HCT116 (cell line): ENCODE measurements at regions not wholly inside any gene's neighbourhood (a gene's known extent, or its start where the extent isn't known, plus 50 kb on each side); places are given as distances from the start of the nearest gene placed in this dataset.

Experiments used
- ATAC-seq: fragments of 200-7000 bp; cut with Tn5 transposase; 2 replicates; pipeline ENCODE4 v1.9.1; 2020; ENCODE audit warnings: mild to moderate bottlenecking, moderate library complexity
- BruUV-seq: library from RNA; stranded (reverse); fragments of 400-500 nt; replicated peaks from 2 replicates; lab custom pipeline; 2021; lab: Mats Ljungman, UMichigan
- CTCF ChIA-PET: fragments of 300-600 bp; sonication (Branson Sonifier 250); formaldehyde crosslinking; loops from one replicate; lab custom pipeline; 2021; ENCODE audit warnings: antibody characterized with exemption; lab: Charles Lee
- POLR2A ChIA-PET: fragments of 300-600, 350-600 bp; sonication (Branson Sonifier 250); formaldehyde crosslinking; loops from one replicate; lab custom pipeline; 2021; ENCODE audit warnings: antibody characterized with exemption; lab: Charles Lee
- RAD21 ChIA-PET, 2 experiments: fragments of 300-600 bp; sonication (Branson Sonifier 250); formaldehyde crosslinking; loops; one replicate each; lab custom pipeline; 2023; ENCODE audit warnings: low total read pairs in 2 of 2; ENCODE audit not compliant: uncharacterized antibody in 2 of 2, unreplicated experiment in 2 of 2, low non-redundant PET in 1 of 2; lab: Charles Lee
- DNase-seq: peaks from one replicate; pipeline ENCODE4 v3.0.0-alpha.2; 2010; ENCODE audit warnings: low read depth, low spot score
- H2AFZ ChIP-seq: fragments of 200-600 bp; shearing (Covaris generic), sonication (generic); 2 replicates; pipeline ENCODE4 v1.6.1; 2017; ENCODE audit warnings: low read depth, mixed run types, mixed read lengths, antibody characterized with exemption, low read length; ENCODE audit not compliant: poor library complexity, severe bottlenecking
- H3K27ac ChIP-seq: 2 replicates; pipeline ENCODE4 v1.5.1; 2012; ENCODE audit warnings: low read depth, low read length
- H3K27me3 ChIP-seq: fragments of 200-600 bp; sonication (generic); 2 replicates; pipeline ENCODE4 v1.6.1; 2016; ENCODE audit warnings: mixed run types, low read length, mixed read lengths; ENCODE audit not compliant: insufficient read depth
- H3K36me3 ChIP-seq, 2 experiments: fragments of 200-500 bp in 1 of 2; fragments of 200-600 bp in 1 of 2; sonication (Bioruptor generic) in 1 of 2; sonication (generic) in 1 of 2; 2 replicates each; pipeline versions ENCODE4 v1.5.1 to v1.6.1; 2014 to 2016; ENCODE audit warnings: low read length in 2 of 2, inconsistent platforms in 1 of 2, mixed read lengths in 1 of 2, mixed run types in 1 of 2; ENCODE audit not compliant: insufficient read depth in 2 of 2, control insufficient read depth in 1 of 2
- H3K4me1 ChIP-seq, 2 experiments: fragments of 200-600 bp in 1 of 2; sonication (generic) in 1 of 2; 2 replicates each; pipeline versions ENCODE4 v1.5.1 to v1.6.1; 2012 to 2017; ENCODE audit warnings: low read length in 2 of 2, inconsistent platforms in 1 of 2, mild to moderate bottlenecking in 1 of 2, mixed read lengths in 1 of 2, mixed run types in 1 of 2, moderate library complexity in 1 of 2; ENCODE audit not compliant: insufficient read depth in 2 of 2, control insufficient read depth in 1 of 2
- H3K4me2 ChIP-seq: fragments of 200-600 bp; sonication (generic); 2 replicates; pipeline ENCODE4 v1.6.1; 2017; ENCODE audit warnings: mixed run types, low read length, mixed read lengths
- H3K4me3 ChIP-seq, 2 experiments: fragments of 200-600 bp in 1 of 2; sonication (generic) in 1 of 2; replicated peaks in 1 of 2; 2 replicates each; pipeline ENCODE4 v1.5.1; 2011 to 2016; ENCODE audit warnings: low read length in 2 of 2, control low read depth in 1 of 2, low read depth in 1 of 2, mild to moderate bottlenecking in 1 of 2, mixed read lengths in 1 of 2, mixed run types in 1 of 2
- H3K79me2 ChIP-seq: fragments of 200-600 bp; sonication (generic); 2 replicates; pipeline ENCODE4 v1.6.1; 2017; ENCODE audit warnings: mild to moderate bottlenecking, mixed run types, low read length, moderate library complexity, mixed read lengths; ENCODE audit not compliant: insufficient read depth
- H3K9ac ChIP-seq: fragments of 200-600 bp; sonication (generic); 2 replicates; pipeline ENCODE4 v1.6.1; 2016; ENCODE audit warnings: low read length, mixed read lengths
- H3K9me2 ChIP-seq: fragments of 200-600 bp; sonication (generic), shearing (Covaris generic); 2 replicates; pipeline ENCODE4 v1.6.1; 2017; ENCODE audit warnings: mixed run types, mild to moderate bottlenecking, moderate library complexity; ENCODE audit not compliant: insufficient read depth
- H3K9me3 ChIP-seq, 2 experiments: fragments of 200-500 bp in 1 of 2; fragments of 200-600 bp in 1 of 2; sonication (Bioruptor generic) in 1 of 2; sonication (generic) in 1 of 2; 2 replicates each; pipeline ENCODE4 v1.6.1; 2014 to 2017; ENCODE audit warnings: low read length in 2 of 2, mixed read lengths in 2 of 2, inconsistent platforms in 1 of 2, low read depth in 1 of 2, mild to moderate bottlenecking in 1 of 2, mixed run types in 1 of 2, moderate library complexity in 1 of 2; ENCODE audit not compliant: control insufficient read depth in 1 of 2, insufficient read depth in 1 of 2
- H4K20me1 ChIP-seq: fragments of 200-600 bp; sonication (generic), shearing (Covaris generic); 2 replicates; pipeline ENCODE4 v1.6.1; 2017; ENCODE audit warnings: mixed run types, mild to moderate bottlenecking, moderate library complexity; ENCODE audit not compliant: insufficient read depth
- EZH2 ChIP-seq: fragments of 200-600 bp; sonication (generic); IDR thresholded peaks from 2 replicates; pipeline ENCODE4 v1.6.1; 2017; ENCODE audit warnings: antibody characterized with exemption, mixed run types
- EZH2phosphoT487 ChIP-seq: fragments of 200-600 bp; IDR thresholded peaks from 2 replicates; pipeline ENCODE4 v1.6.1; 2018; ENCODE audit warnings: antibody characterized with exemption, borderline replicate concordance
- FOSL1 ChIP-seq: IDR thresholded peaks from 2 replicates; pipeline ENCODE4 v1.6.1; 2012; ENCODE audit warnings: low read depth
- POLR2AphosphoS5 ChIP-seq: IDR thresholded peaks from 2 replicates; pipeline ENCODE4 v1.6.1; 2011; ENCODE audit warnings: mild to moderate bottlenecking, low read depth, low read length, moderate library complexity
- SIN3A ChIP-seq: IDR thresholded peaks from 2 replicates; pipeline ENCODE4 v1.6.1; 2012; ENCODE audit warnings: low read depth
- SP1 ChIP-seq: IDR thresholded peaks from 2 replicates; pipeline ENCODE4 v1.6.1; 2012; ENCODE audit warnings: low read depth
- TCF7L2 ChIP-seq: IDR thresholded peaks from 2 replicates; pipeline ENCODE4 v1.7.0; 2011; ENCODE audit warnings: borderline replicate concordance, inconsistent platforms; ENCODE audit not compliant: insufficient read depth, insufficient read length; ENCODE audit errors: extremely low read depth
- ZNF274 ChIP-seq: fragments of 200-500 bp; sonication (Bioruptor generic); IDR thresholded peaks from 2 replicates; pipeline ENCODE4 v1.6.1; 2014; ENCODE audit warnings: mild to moderate bottlenecking, low read depth, low read length, inconsistent platforms
- intact Hi-C: fragments of 100-400 bp; cut with micrococcal nuclease; formaldehyde crosslinking; loops from 2 replicates; pipeline ENCODE4 v1.10.0; 2022
- TF ChIP-seq, protein P1 (sequence below): IDR thresholded peaks from 2 replicates; pipeline ENCODE4 v1.6.1; 2011; ENCODE audit warnings: mild to moderate bottlenecking, low read length, moderate library complexity; ENCODE audit not compliant: insufficient replicate concordance; ENCODE audit errors: extremely low read depth
- TF ChIP-seq, protein P2 (sequence below): IDR thresholded peaks from 2 replicates; pipeline ENCODE4 v1.6.1; 2012
- TF ChIP-seq, protein P3 (sequence below): IDR thresholded peaks from 2 replicates; pipeline ENCODE4 v1.6.1; 2012; ENCODE audit warnings: low read depth

DNA sequence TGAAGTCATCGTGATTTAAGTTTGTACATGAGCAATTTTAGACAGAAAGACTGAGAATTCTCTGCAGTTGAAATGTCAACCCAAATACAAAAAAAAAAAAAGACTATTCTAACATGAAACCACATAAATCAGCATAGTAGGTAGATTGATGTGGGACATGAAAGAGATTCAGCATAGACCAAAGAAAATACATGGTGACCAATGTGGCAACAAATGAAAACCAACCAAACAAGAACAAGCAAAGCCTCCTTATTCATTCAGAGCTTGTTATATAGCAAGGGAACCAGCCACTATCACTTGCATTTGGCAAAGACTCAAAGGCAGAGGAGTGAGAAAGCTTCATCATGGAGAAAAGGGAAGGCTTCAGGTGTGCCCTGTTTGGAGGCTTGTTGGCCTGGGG lies 144.4 kb upstream of the TMPO start (continued):
- no peak for TF ChIP-seq FOSL1
- no peak for TF ChIP-seq TCF7L2
- TF ChIP-seq, all 23 proteins: peak for 0

DNA sequence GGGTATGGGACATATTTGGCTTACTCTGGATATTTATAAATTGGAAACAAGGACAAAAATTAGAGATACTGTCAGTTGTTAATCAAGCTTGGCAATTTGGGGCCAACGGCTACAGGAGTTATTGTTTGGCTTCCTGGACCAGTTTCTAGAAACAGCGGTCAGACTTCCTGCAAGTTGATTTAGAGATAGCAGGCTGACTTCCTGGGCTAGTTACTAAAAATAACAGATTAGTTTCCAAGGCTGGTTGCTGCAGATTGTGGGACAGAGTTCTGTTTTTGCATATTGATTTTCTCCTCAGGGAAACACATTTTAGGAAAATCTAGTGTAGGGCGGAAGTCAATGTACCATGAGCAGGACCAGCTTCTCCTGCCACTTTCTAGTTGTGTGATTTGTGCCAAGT lies 144.0 kb upstream of the TMPO start:
- H3K4me2 ChIP-seq = no peak overlapping the region
- no peaks in the 10 kb centered on the region for H3K79me2 ChIP-seq
- ATAC-seq (no peak), DNase-seq (no peak)
- POLR2A ChIA-PET = no interaction called here
- no peak overlapping the region for H3K9ac ChIP-seq
- no peaks in the 10 kb centered on the region for H4K20me1 ChIP-seq
- H3K36me3 ChIP-seq = no peaks in the 10 kb centered on the region
- no peak overlapping the region for H3K4me3 ChIP-seq
- no peaks in the 10 kb centered on the region for H3K9me2 ChIP-seq
- no peak overlapping the region for H2AFZ ChIP-seq
- RAD21 ChIA-PET = no interaction called here
- BruUV-seq = no TSS peak
- CTCF ChIA-PET = no interaction called here
- TF ChIP-seq, protein P1, sequence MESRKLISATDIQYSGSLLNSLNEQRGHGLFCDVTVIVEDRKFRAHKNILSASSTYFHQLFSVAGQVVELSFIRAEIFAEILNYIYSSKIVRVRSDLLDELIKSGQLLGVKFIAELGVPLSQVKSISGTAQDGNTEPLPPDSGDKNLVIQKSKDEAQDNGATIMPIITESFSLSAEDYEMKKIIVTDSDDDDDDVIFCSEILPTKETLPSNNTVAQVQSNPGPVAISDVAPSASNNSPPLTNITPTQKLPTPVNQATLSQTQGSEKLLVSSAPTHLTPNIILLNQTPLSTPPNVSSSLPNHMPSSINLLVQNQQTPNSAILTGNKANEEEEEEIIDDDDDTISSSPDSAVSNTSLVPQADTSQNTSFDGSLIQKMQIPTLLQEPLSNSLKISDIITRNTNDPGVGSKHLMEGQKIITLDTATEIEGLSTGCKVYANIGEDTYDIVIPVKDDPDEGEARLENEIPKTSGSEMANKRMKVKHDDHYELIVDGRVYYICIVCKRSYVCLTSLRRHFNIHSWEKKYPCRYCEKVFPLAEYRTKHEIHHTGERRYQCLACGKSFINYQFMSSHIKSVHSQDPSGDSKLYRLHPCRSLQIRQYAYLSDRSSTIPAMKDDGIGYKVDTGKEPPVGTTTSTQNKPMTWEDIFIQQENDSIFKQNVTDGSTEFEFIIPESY = no peak
- TF ChIP-seq SIN3A (no peak), SP1 (no peak), EZH2phosphoT487 (no peak), ZNF274 (no peak), EZH2 (no peak), POLR2AphosphoS5 (no peak)
- TF ChIP-seq, protein P2, sequence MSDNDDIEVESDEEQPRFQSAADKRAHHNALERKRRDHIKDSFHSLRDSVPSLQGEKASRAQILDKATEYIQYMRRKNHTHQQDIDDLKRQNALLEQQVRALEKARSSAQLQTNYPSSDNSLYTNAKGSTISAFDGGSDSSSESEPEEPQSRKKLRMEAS = no peak
- TF ChIP-seq, protein P3, sequence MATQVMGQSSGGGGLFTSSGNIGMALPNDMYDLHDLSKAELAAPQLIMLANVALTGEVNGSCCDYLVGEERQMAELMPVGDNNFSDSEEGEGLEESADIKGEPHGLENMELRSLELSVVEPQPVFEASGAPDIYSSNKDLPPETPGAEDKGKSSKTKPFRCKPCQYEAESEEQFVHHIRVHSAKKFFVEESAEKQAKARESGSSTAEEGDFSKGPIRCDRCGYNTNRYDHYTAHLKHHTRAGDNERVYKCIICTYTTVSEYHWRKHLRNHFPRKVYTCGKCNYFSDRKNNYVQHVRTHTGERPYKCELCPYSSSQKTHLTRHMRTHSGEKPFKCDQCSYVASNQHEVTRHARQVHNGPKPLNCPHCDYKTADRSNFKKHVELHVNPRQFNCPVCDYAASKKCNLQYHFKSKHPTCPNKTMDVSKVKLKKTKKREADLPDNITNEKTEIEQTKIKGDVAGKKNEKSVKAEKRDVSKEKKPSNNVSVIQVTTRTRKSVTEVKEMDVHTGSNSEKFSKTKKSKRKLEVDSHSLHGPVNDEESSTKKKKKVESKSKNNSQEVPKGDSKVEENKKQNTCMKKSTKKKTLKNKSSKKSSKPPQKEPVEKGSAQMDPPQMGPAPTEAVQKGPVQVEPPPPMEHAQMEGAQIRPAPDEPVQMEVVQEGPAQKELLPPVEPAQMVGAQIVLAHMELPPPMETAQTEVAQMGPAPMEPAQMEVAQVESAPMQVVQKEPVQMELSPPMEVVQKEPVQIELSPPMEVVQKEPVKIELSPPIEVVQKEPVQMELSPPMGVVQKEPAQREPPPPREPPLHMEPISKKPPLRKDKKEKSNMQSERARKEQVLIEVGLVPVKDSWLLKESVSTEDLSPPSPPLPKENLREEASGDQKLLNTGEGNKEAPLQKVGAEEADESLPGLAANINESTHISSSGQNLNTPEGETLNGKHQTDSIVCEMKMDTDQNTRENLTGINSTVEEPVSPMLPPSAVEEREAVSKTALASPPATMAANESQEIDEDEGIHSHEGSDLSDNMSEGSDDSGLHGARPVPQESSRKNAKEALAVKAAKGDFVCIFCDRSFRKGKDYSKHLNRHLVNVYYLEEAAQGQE = no peak
- H3K27ac ChIP-seq = no peak overlapping the region
- H3K4me1 ChIP-seq = no peaks in the 10 kb centered on the region
- no peaks in the 10 kb centered on the region for H3K9me3 ChIP-seq
- H3K27me3 ChIP-seq = peaks cover 28% of the 10 kb centered on the region
- intact Hi-C loops = loop anchor here (5.0 to 10.0 kb wide), 3 partner anchors 144 to 657 kb away; no protein-coding TSS in a partner anchor
